Duodenal mucosa (tissue), 2 donors: ENCODE measurements at regions not wholly inside any gene's neighbourhood (a gene's known extent, or its start where the extent isn't known, plus 50 kb on each side); places are given as distances from the start of the nearest gene placed in this dataset.

ENCODE experiments used
- H3K27ac ChIP-seq: one replicate; pipeline ENCODE4 v1.7.0; 2013; ENCODE audit warnings: low read depth, low read length
- H3K27me3 ChIP-seq, 2 donors: one replicate each; pipeline ENCODE4 v1.7.0; 2013; ENCODE audit warnings: low read length in 2 of 2, control low read depth in 1 of 2; ENCODE audit not compliant: insufficient read depth in 2 of 2, control insufficient read depth in 1 of 2
- H3K36me3 ChIP-seq, 2 donors: one replicate each; pipeline ENCODE4 v1.7.0; 2013; ENCODE audit warnings: low read length in 2 of 2, control low read depth in 1 of 2; ENCODE audit not compliant: insufficient read depth in 2 of 2, control insufficient read depth in 1 of 2
- H3K4me1 ChIP-seq, 2 donors: one replicate each; pipeline ENCODE4 v1.7.0; 2013; ENCODE audit warnings: low read length in 2 of 2, control low read depth in 1 of 2; ENCODE audit not compliant: insufficient read depth in 2 of 2, control insufficient read depth in 1 of 2
- H3K4me3 ChIP-seq, 2 donors: one replicate each; pipeline ENCODE4 v1.7.0; 2013; ENCODE audit warnings: low read length in 2 of 2, low read depth in 1 of 2
- H3K9ac ChIP-seq, 2 donors: one replicate each; pipeline ENCODE4 v1.7.0; 2013; ENCODE audit warnings: low read length in 2 of 2, low read depth in 1 of 2
- H3K9me3 ChIP-seq, 2 donors: one replicate each; pipeline ENCODE4 v1.7.0; 2013; ENCODE audit warnings: low read length in 2 of 2, control low read depth in 1 of 2; ENCODE audit not compliant: control insufficient read depth in 1 of 2

DNA sequence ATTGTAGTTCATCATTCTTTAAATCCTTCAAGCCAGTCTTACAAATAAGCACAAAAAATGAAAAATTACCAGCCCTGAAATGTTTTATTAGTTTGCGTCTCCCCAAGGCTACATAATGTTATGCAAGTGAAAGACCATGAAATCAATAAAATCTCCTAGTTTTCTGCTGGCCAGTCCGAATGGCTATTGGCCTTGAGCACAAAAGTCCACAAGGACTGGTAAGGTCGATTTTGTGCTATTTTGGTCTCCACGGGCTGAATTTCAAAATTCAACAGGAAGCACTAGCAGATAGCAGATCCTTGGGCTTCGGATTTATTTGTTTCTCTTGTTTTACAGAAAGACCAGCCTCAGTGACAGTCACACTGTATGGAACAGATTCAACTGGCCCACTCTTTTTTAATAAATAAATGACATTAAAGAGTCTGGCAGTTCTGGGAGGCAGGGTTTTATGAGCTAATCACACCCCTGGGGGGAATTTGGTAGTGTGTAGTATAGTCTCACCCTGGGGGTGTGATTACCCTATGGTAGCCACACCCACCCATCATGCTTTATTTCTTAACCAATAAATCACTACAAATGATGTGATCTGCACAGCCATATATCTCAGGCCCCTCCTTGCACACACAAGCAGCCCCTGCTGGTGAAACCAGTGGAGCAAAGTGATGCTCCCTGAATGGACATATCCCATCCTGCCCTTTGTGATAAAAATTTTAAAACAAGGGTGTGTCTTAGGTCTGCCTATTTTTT, 51.1 kb upstream of the TMEM33 start:
- Histone ChIP-seq H3K36me3 (no peaks in the 10 kb centered on the region), H3K27ac (no peak overlapping the region), H3K27me3 (peaks cover 34 to 35% of the 10 kb centered on the region in 2 donors), H3K9ac (no peak overlapping the region), H3K4me1 (peaks cover 0 to 7% of the 10 kb centered on the region in 2 donors), H3K9me3 (no peaks in the 10 kb centered on the region), H3K4me3 (no peak overlapping the region)

DNA sequence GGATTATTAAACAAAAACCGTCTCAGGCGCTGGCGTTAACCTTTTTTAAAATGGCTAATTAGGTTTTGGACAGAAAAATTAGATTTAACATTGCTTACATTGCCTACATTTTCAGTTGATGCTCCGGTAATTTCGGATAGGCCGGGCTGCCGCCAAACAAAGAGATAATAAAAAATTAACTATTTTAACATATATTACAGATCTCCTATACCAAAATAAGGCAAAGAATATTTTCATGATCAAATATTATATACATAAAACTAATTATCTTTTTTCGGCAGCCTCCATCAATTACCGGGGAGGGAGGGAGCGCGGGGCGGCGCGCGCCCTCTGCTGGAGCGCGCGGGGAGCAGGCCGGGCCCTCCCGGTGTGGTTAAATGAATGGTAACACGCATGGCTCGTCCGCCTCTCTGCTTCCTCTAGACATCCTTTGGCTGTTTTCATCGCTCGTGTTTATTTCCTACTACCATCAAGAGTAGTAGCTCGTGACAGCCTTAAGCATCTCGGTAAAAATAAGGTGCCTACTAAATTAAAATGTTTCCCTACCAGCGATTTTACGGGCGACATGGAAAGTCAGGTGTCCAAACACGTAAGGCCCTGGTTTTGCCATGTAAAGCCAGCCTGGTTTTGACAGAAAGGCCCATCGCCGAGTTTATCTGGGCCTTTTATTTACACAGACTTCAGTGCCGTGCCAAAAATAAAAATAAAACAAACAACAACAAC, 52.4 kb upstream of the TMEM33 start:
- Histone ChIP-seq H3K27me3 (peaks cover 46 to 48% of the 10 kb centered on the region in 2 donors), H3K36me3 (no peaks in the 10 kb centered on the region), H3K9me3 (no peaks in the 10 kb centered on the region), H3K27ac (no peak overlapping the region), H3K4me3 (peak overlapping the region in 1 of 2 donors; percentile 36), H3K9ac (no peak overlapping the region), H3K4me1 (peaks cover 0 to 7% of the 10 kb centered on the region in 2 donors)

DNA sequence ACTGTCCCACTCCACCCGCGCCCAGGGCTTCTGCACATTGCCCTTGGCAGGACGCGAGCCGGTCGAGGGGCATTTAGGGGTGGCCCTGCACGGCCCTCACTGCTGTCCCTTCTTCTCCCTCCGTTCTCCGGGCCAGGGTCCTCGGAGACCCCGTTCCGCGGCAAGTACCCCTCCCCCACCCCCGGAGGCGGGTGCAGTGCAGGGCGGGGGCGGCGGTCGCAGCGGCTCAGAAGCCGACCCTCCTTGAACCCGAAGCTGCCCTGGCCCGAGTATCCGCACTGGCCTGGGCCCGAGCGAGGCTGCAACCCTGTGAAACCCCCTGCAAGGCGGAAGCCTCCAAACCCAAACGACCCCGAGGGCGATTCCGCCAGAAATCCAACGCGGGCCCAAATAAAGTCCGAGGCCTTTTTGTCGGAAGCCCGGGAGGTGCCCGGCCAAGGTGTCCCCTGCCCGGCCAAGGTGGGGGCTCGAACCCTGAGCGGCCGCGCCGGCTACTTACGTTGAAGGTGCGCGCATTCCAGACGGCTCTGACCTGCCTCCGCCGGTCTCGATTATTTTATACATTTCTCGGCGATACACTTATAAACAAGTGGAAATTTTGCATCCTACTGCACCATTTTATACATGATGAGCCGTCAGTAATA, 53.1 kb upstream of the TMEM33 start:
- Histone ChIP-seq H3K9ac (no peak overlapping the region), H3K36me3 (no peaks in the 10 kb centered on the region), H3K4me3 (peak overlapping the region in 1 of 2 donors; percentile 36), H3K9me3 (no peaks in the 10 kb centered on the region), H3K4me1 (peaks cover 0 to 7% of the 10 kb centered on the region in 2 donors), H3K27me3 (peaks cover 50 to 55% of the 10 kb centered on the region in 2 donors), H3K27ac (no peak overlapping the region)

DNA sequence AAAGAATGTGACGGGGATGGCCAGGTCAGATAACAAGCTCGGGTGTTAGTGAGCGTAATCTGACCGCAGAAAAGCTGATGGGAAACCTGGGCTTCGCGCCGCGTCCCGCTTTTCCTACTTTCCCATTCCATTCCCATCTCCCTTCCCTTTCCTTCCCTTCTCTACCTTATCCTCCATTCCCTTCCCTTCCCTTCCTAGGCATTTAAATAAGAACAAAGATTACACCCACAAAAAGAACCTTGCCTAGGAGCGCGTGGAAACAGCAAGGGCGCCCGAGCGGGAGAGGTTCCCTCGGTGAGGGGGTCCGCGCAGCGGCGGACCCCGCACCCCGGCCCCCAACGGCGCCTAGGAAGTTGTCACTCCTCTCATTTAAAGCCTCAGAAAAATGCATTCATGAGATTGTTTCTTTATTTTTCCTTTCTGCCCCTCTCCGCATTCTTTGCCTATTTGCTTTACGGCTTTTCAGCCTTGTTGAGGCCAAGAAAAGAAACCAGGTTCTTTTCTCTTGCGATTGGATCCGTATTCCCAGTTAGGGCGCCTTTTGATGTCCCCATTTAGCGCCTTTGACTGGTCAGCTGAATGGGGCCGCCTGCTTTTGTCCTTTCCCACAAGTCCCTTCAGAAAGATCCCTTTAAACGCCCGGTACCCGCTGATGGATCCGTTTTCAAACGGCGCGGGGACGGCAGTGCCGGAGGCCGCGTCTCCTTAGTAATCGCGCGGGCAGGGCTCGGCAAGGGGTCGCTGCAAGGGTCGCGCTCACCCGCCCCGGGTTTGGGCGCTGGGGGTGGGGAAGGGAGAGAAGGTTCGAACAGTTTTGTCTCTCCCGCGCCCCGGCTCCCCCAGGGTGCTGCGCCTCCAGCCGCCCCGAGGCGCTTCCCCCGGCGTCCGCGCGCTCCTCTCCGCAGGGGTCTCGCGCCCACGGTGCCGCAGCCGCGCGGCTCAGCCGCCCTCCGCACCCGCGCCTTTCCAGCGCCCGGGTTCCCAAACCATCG, 54.1 kb upstream of the TMEM33 start:
- H3K27me3 ChIP-seq = peaks cover 56 to 61% of the 10 kb centered on the region in 2 donors
- H3K4me3 ChIP-seq = peak overlapping the region in 1 of 2 donors; percentile 21
- no peaks in the 10 kb centered on the region for H3K9me3 ChIP-seq
- no peak overlapping the region for H3K9ac ChIP-seq
- H3K27ac ChIP-seq = no peak overlapping the region
- H3K4me1 ChIP-seq = peaks cover 0 to 7% of the 10 kb centered on the region in 2 donors
- no peaks in the 10 kb centered on the region for H3K36me3 ChIP-seq

DNA sequence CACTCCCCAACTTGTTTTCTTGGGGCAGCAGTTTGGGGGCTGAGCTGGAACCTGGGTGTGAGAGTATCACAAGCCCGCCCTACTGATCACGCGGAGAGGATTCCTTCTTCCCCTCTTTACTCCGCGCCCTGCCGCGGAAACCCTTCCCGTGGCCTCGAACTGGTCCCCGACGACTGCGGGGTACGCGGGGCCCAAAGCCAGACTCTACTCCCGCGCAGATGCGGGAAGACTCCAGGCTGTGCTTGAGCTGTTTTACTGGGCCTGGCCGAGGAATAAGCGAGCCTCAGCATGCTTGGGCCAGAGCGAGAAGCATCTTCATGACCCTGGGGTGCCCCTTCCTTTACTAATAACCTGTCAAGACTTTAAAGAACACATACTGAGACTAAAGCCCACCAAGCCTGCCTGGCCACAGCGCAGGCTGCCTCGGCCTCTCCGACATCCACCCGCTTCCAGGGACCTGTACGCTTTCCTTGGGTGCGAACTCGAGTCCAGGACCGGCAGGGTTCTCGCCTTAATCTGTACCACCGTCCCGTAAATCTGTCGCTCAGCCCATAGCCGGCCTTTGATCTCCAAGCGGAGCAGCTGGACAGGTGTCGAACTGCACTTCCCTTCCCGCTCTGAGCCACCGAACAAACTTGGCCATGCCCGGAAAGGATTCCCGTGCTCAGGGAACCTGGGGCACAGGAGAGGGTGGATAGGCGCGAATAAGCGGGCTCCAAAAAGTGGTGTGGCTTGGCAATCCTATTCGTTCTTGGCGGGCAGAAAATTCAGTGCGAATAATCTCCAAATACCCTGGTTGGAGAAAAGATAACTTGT, 55.0 kb upstream of the TMEM33 start:
- Histone ChIP-seq H3K4me3 (no peak overlapping the region), H3K9me3 (no peaks in the 10 kb centered on the region), H3K27ac (no peak overlapping the region), H3K9ac (no peak overlapping the region), H3K36me3 (no peaks in the 10 kb centered on the region), H3K4me1 (peaks cover 0 to 7% of the 10 kb centered on the region in 2 donors), H3K27me3 (peaks cover 64 to 70% of the 10 kb centered on the region in 2 donors)

DNA sequence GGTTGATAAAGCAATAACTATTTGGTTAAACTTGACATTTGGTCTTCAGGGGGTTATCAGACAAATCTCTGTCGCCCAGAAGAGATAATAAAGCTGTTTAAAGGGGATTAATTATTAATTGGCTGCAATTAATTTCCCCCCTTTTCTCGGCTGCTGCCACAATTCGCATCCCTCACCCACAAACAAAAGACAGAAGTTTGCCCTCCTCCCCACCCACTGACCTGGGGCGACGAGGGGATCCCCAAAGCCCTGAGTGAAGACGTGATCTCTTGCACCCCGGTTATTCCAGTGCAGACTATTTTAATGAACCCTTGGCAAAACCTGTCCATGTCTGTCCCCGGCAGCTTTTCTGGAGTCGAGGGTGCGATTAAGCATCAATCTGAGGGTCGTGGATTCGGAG, 55.7 kb upstream of the TMEM33 start:
- H3K9me3 ChIP-seq = no peaks in the 10 kb centered on the region
- peaks cover 68 to 77% of the 10 kb centered on the region in 2 donors for H3K27me3 ChIP-seq
- no peak overlapping the region for H3K4me3 ChIP-seq
- H3K36me3 ChIP-seq = no peaks in the 10 kb centered on the region
- peaks cover 0 to 7% of the 10 kb centered on the region in 2 donors for H3K4me1 ChIP-seq
- no peak overlapping the region for H3K9ac ChIP-seq
- no peak overlapping the region for H3K27ac ChIP-seq

DNA sequence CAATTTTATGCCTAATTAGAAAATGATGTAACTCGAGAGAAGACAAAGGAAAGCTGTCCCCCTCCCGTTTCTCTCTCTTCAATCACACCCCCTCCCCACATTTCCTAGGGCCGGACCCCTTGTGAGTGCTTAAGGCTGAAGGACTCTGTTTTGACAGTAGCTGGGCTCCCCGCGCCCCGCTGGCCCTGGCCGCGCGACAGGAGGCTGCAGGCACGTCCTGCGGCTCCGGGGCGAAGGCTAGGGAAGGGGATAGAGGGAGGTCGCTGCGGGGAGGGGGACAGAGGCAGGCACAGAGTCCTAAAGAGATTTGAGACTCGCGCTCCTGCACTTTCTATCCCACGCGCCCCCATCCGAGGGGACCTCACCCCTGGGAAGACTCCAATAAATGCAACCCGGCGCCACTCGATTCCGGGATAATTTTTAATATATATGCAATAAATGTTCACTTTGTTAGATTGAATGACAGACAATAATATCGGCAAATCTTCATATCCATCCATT, 56.2 kb upstream of the TMEM33 start:
- no peaks in the 10 kb centered on the region for H3K36me3 ChIP-seq
- H3K4me3 ChIP-seq = no peak overlapping the region
- H3K9ac ChIP-seq = no peak overlapping the region
- H3K27me3 ChIP-seq = peaks cover 73 to 82% of the 10 kb centered on the region in 2 donors
- no peaks in the 10 kb centered on the region for H3K9me3 ChIP-seq
- H3K4me1 ChIP-seq = peaks cover 0 to 7% of the 10 kb centered on the region in 2 donors
- H3K27ac ChIP-seq = no peak overlapping the region

DNA sequence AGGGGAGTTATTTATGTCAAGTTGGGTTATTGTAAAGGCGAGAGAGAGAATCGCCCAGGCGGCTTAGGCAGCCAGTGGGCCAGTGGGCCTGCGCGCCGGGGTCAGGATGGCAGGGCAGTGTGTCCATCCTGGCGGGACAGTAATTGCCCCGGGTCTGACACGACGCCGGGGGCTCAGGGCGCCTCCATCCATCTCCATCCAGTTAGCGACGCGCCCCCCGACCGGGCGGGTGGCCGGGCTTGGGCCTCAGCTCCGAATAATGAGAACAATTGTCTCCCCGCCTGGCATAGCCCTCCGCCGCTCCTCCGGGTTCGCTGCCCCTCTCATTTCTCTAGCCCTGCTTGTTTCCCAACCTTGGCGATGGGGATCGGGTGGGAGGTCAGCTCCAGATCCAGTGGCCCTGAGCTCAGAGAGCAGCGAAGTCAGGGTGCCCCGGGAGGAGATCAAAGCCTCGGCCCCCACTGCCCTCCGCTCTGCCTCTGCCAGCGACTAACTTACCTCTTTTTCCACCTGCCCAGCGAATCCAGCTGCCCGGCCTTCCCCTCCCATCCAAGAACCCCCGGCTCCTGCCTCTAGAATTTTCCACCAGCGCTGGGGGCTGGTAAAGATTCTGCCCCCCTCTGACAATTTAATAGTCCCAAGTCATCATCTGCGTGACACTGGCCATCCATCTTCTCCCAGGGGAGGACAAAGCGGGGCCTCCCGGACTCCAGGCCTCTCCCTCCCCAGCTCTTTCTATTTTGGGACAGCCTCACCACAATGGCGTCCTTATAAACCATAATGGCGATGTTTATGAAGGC, 56.9 kb upstream of the TMEM33 start:
- peaks cover 80 to 88% of the 10 kb centered on the region in 2 donors for H3K27me3 ChIP-seq
- H3K36me3 ChIP-seq = no peaks in the 10 kb centered on the region
- no peak overlapping the region for H3K27ac ChIP-seq
- H3K9ac ChIP-seq = no peak overlapping the region
- no peaks in the 10 kb centered on the region for H3K9me3 ChIP-seq
- H3K4me1 ChIP-seq = peaks cover 0 to 7% of the 10 kb centered on the region in 2 donors
- H3K4me3 ChIP-seq = no peak overlapping the region
